ENCODE measurements at regions not wholly inside any gene's neighbourhood (a gene's known extent, or its start where the extent isn't known, plus 50 kb on each side); places are given as distances from the start of the nearest gene placed in this dataset.

DNA sequence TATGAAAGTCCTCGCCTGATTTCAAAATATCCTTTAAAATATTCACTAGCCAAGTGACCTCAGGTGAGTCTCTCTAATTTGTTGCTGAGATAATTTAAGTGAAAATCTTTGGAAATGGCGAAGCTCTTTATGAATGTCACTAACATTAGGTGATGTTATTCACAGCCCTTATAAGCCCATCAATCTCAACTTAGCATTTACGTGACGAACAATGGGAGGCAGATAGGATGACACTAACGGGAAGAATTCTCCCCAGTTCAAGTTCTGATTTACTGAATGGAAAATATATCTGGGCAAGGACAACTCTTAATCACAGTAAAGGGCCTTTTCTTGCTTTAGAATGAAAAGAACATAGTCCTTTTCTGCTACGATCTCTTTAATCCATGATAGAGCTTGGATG is 378.7 kb downstream of the LIG4 start:
- no peak for TF ChIP-seq MAX (CRISPR knock-in tag; IDR thresholded peaks at IDR 0.05)
- no peak for TF ChIP-seq ZBTB21 (CRISPR knock-in tag; IDR thresholded peaks at IDR 0.05; ENCODE audit: borderline replicate concordance)
